ENCODE measurements at regions not wholly inside any gene's neighbourhood (a gene's known extent, or its start where the extent isn't known, plus 50 kb on each side); places are given as distances from the start of the nearest gene placed in this dataset.

DNA sequence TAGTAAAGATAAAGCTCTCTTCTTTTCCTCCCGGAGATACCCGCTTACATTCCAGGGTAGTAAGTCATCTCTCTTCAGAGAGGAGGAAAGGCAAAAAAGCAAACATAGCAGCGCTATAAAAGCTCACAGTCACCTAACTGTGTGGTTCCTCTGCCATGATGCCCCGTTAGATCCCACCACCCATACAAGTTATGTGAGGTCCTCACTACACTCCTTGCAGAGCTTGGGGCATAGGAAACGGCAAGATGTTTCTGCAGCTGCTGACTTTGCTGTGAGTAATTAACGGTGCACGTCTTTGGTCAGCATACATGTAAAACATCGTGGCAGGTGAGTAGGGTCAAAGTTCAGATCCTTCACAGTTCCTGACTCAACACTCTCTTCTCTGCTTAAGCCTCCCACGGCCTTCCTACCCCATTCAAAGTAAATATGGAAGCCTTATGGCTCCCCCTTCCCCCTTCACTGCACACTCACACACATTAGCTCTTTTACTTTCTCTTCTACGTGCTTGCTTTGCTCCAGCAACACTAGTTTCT lies 218.9 kb downstream of the DIRAS2 start:
- TF ChIP-seq GABPA (IDR thresholded peaks at IDR 0.05; ENCODE audit: borderline replicate concordance, insufficient read depth, low read length), result no peak
- TF ChIP-seq, protein P1, sequence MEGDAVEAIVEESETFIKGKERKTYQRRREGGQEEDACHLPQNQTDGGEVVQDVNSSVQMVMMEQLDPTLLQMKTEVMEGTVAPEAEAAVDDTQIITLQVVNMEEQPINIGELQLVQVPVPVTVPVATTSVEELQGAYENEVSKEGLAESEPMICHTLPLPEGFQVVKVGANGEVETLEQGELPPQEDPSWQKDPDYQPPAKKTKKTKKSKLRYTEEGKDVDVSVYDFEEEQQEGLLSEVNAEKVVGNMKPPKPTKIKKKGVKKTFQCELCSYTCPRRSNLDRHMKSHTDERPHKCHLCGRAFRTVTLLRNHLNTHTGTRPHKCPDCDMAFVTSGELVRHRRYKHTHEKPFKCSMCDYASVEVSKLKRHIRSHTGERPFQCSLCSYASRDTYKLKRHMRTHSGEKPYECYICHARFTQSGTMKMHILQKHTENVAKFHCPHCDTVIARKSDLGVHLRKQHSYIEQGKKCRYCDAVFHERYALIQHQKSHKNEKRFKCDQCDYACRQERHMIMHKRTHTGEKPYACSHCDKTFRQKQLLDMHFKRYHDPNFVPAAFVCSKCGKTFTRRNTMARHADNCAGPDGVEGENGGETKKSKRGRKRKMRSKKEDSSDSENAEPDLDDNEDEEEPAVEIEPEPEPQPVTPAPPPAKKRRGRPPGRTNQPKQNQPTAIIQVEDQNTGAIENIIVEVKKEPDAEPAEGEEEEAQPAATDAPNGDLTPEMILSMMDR (IDR thresholded peaks at IDR 0.05; ENCODE audit: control extremely low read depth in 1 of 3, insufficient read depth in 1 of 3, low read depth in 1 of 3, low read length in 3 of 3), result no peak
- no peak for TF ChIP-seq SRF (IDR thresholded peaks at IDR 0.05; ENCODE audit: low read depth, low read length)
- TF ChIP-seq TBP (IDR thresholded peaks at IDR 0.05; ENCODE audit: low read depth, low read length), result no peak
- TF ChIP-seq POLR2A (IDR thresholded peaks at IDR 0.05; ENCODE audit: control extremely low read depth in 1 of 2, low read depth in 2 of 2, low read length in 2 of 2), result no peak
- no peak for TF ChIP-seq JUND (IDR thresholded peaks at IDR 0.05; ENCODE audit: low read length)
- TF ChIP-seq, protein P2, sequence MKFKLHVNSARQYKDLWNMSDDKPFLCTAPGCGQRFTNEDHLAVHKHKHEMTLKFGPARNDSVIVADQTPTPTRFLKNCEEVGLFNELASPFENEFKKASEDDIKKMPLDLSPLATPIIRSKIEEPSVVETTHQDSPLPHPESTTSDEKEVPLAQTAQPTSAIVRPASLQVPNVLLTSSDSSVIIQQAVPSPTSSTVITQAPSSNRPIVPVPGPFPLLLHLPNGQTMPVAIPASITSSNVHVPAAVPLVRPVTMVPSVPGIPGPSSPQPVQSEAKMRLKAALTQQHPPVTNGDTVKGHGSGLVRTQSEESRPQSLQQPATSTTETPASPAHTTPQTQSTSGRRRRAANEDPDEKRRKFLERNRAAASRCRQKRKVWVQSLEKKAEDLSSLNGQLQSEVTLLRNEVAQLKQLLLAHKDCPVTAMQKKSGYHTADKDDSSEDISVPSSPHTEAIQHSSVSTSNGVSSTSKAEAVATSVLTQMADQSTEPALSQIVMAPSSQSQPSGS (IDR thresholded peaks at IDR 0.05; ENCODE audit: low read length), result no peak
- TF ChIP-seq FOSL1 (IDR thresholded peaks at IDR 0.05; ENCODE audit: insufficient read depth, low read depth, low read length), result no peak

Measured in H1 (cell line).